Spinal cord (tissue), 9 donors: ENCODE measurements at regions not wholly inside any gene's neighbourhood (a gene's known extent, or its start where the extent isn't known, plus 50 kb on each side); places are given as distances from the start of the nearest gene placed in this dataset.
"Not testable (repeated sequence)": the region's sequence is repeated elsewhere in the genome, so short reads cannot be mapped to it uniquely, and the experiment has no call there.

Experiments used
- DNase-seq, 6 donors: peaks; one replicate each; pipeline versions ENCODE4 v3.0.0 to v3.0.0-alpha.2; 2013 to 2015; ENCODE audit warnings: low spot score in 6 of 6, low read depth in 4 of 6
- H3K27ac ChIP-seq: one replicate; pipeline ENCODE4 v1.5.1; 2013; ENCODE audit warnings: low read depth, low read length, control low read depth
- H3K27me3 ChIP-seq: one replicate; pipeline ENCODE4 v1.6.1; 2013; ENCODE audit warnings: low read length; ENCODE audit not compliant: control insufficient read depth, insufficient read depth
- H3K36me3 ChIP-seq: one replicate; pipeline ENCODE4 v1.6.1; 2013; ENCODE audit warnings: low read length; ENCODE audit not compliant: control insufficient read depth, insufficient read depth
- H3K4me1 ChIP-seq: one replicate; pipeline ENCODE4 v1.6.1; 2013; ENCODE audit warnings: low read length; ENCODE audit not compliant: control insufficient read depth, insufficient read depth
- H3K4me3 ChIP-seq: one replicate; pipeline ENCODE4 v1.5.1; 2013; ENCODE audit warnings: low read depth, low read length, control low read depth
- H3K9me3 ChIP-seq: one replicate; pipeline ENCODE4 v1.6.1; 2013; ENCODE audit warnings: low read length; ENCODE audit not compliant: control insufficient read depth, insufficient read depth
- WGBS: methylation state at CpG from one replicate; pipeline ENCODE4 v1.1.5; 2013; ENCODE audit warnings: missing lambda C conversion rate; ENCODE audit not compliant: insufficient coverage; 5-methylcytosine and 5-hydroxymethylcytosine counted together
- donor health status: healthy.

DNA sequence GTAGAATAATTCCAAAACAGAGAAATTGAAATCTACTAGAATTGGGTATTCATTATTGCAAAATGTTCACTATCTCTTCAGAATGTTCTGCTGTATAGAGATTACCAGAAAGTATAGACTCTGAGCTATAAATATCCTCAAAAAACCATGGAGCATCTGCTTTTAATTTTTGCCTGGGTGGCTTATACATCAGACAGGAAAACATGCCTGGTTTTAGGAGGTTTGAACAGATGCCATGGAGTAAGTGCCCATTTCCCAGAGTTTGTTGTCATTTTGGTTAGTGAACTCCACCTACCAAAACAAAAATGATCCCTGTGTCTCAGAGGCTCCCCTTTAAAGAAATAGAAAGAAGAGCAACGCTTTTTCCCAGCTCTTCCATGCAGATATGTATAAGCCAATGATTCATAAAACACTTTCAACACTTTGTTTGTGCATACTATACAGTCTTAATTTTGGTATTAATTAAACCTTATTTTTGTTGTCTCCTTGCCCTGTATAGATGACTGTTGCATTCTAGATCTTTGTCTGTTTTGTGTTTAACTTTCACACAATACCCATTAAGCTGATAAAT lies 68.7 kb downstream of the MEPE start:
- peak in 2 of 6 donors; percentile 18 to 24 for DNase-seq
- Histone ChIP-seq H3K9me3 (no peaks in the 10 kb centered on the region), H3K4me3 (no peak overlapping the region), H3K36me3 (no peaks in the 10 kb centered on the region), H3K27ac (no peak overlapping the region), H3K27me3 (no peaks in the 10 kb centered on the region), H3K4me1 (no peaks in the 10 kb centered on the region)
- WGBS = no CpG with 5 or more reads among the region's 1 CpG

DNA sequence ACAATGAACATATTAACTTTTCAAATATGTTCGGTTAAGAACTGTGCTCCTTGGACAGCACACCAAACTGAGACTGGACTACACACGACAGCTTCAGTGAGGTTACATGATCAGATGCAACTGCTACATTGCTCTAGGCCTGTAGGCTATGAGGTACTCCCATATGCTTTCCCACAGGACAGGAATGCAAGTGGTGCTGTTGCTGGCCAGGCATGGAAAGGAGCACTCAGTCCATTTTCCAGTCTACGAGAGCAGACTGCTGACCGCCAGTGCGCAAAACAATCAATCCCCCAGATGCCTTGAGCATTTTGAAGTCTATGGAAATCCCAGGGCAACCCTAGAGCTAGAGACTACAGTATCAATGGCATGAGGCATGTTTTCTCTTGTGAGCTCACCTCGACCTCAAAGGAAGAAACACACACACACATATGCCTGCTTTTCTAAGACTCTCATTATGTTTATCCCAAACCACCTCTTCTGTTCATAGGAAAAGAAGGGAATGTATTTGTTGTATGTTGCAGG lies 70.8 kb upstream of the SPP1 start:
- Histone ChIP-seq H3K27me3 (no peaks in the 10 kb centered on the region), H3K4me3 (no peak overlapping the region), H3K4me1 (no peaks in the 10 kb centered on the region), H3K27ac (no peak overlapping the region), H3K36me3 (no peaks in the 10 kb centered on the region), H3K9me3 (no peaks in the 10 kb centered on the region)
- 88% methylated on average over 5 of the region's 6 CpGs for WGBS
- DNase-seq = no peak

DNA sequence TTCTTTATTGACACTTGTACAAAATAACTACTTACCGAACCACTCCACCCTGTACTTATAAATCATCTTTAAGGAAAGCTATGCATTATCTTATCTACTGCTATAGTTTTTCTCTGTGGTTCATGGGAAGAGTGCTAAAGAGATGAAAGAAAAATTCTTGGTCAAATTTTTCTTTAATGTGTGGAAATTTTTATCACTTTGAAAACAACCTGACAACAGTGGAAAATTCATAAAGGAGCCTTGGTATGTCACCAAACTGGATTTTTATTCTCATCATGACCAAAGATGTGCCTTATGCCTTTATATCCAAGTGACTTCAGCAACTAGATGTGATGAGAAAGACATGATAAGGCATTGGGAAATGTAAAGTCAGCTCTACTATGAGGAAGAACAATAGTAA lies 67.2 kb upstream of the SPP1 start:
- H3K36me3 ChIP-seq = no peaks in the 10 kb centered on the region
- no peak for DNase-seq
- no peaks in the 10 kb centered on the region for H3K4me1 ChIP-seq
- no peaks in the 10 kb centered on the region for H3K27me3 ChIP-seq
- no peaks in the 10 kb centered on the region for H3K9me3 ChIP-seq
- WGBS = no CpG with 5 or more reads among the region's 1 CpG
- H3K4me3 ChIP-seq = no peak overlapping the region
- no peak overlapping the region for H3K27ac ChIP-seq

DNA sequence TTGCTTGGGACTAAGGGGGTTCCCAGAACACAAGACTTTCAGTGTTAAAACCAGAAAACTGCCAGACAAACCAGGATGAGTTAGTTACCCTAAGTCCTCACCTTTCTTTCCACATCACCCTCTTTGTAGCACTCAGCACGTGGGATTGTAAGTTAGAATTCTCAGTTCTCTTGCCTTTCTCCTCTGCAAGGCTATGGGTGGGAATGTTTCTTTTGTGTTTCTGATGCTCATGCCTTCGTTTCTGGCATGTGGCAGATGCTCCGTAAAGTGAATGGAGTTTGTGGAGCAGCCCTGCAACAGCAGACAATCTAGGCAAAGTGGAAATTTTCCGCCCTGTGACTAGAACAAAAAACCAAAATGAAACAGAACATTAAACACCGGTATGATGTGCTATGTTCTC lies 64.7 kb upstream of the SPP1 start:
- no peak for DNase-seq
- no peaks in the 10 kb centered on the region for H3K9me3 ChIP-seq
- H3K27ac ChIP-seq = no peak overlapping the region
- no peaks in the 10 kb centered on the region for H3K27me3 ChIP-seq
- H3K4me3 ChIP-seq = no peak overlapping the region
- WGBS = 0% methylated on average over 1 of the region's 5 CpGs
- no peaks in the 10 kb centered on the region for H3K36me3 ChIP-seq
- no peaks in the 10 kb centered on the region for H3K4me1 ChIP-seq

DNA sequence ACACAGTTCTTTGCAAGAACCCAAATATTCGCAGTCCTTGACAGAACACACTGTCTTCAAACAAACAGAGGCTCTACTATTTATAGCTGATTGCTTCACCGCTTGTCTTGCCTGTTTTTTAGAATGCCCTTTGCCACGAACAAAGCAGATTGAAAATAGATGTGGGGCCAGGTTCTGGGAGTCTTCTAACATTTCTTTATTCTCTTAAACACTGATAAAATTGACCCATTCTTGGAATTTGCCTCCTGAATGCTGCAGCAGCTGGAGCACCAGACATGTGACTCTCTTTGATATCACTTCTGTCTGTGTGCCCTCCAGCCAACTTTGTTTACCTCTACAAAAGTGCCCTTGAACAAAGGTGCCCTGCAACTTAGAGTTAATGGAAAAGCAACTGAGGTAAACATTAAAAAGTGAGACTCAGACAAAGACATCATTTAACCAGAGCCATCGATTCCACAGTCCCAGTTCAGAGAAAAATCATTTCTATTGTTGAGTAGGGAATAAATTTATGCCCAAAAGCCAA lies 64.2 kb upstream of the SPP1 start:
- Histone ChIP-seq H3K9me3 (no peaks in the 10 kb centered on the region), H3K36me3 (no peaks in the 10 kb centered on the region), H3K4me1 (no peaks in the 10 kb centered on the region), H3K27ac (no peak overlapping the region), H3K4me3 (no peak overlapping the region), H3K27me3 (no peaks in the 10 kb centered on the region)
- peak in 1 of 6 donors; percentile 4 for DNase-seq
- 60% methylated on average over 1 of the region's 4 CpGs for WGBS

DNA sequence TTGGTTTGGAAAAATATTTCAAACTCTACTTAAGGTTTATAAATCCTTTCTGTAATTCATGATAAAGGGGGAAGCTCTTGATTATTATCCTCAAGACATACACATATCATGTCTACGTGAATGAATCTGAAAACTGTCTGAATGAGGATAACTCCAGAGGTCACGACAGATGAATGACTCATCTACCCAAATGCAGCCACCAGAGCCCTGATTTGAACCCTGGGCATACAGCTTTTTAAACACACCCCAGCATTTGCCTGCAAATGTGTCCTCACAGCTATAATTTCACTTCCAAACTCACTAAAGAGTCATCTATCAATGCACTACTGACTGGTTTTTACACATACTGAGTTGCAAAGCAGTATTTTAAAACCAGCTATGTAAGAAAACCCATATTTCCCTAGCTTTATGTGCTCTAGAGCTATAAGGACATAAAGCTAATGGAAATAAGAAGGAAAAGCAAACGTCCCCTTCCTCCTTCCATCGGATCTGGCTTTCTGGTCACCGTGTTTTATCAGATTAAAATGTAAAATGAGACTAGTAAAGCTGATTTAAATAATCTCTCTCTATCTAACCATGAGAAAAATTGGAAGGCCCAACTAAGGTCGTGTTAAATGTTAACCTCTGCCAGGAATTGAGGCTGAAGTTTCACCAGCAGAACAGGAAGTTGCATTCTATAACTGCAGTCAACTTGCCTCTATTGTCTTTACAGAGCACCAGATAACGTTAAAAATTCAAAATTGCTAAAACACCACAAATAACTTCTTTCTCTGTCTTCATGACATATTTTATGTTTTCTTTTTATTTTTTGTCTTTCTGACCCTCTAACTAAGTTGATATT lies 63.1 kb upstream of the SPP1 start:
- no peaks in the 10 kb centered on the region for H3K27me3 ChIP-seq
- DNase-seq = no peak
- H3K4me1 ChIP-seq = no peaks in the 10 kb centered on the region
- 58% methylated on average over 3 of the region's 7 CpGs for WGBS
- no peaks in the 10 kb centered on the region for H3K9me3 ChIP-seq
- H3K4me3 ChIP-seq = no peak overlapping the region
- H3K36me3 ChIP-seq = no peaks in the 10 kb centered on the region
- no peak overlapping the region for H3K27ac ChIP-seq

DNA sequence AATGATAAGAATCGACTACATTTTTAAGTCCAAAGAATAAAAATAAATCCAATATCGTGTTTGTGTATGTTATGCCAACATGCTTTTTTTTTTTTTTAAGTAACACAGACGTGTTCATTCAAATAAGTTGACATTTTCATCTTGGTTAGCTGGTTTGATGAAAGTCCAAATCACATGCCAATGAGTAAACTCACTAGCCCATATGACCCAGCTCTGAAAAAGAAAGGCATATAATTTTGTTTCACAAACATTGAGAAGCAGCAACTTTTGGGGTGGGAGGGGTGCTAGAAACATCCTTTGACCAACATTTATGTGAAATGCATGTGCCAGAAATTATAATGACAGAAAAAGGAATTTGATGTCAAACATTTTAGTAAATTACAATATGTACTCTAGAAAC lies 61.6 kb upstream of the SPP1 start:
- Histone ChIP-seq H3K27ac (no peak overlapping the region), H3K9me3 (no peaks in the 10 kb centered on the region), H3K4me1 (no peaks in the 10 kb centered on the region), H3K27me3 (no peaks in the 10 kb centered on the region), H3K4me3 (no peak overlapping the region), H3K36me3 (no peaks in the 10 kb centered on the region)
- no peak for DNase-seq
- no CpG with 5 or more reads among the region's 3 CpGs for WGBS

DNA sequence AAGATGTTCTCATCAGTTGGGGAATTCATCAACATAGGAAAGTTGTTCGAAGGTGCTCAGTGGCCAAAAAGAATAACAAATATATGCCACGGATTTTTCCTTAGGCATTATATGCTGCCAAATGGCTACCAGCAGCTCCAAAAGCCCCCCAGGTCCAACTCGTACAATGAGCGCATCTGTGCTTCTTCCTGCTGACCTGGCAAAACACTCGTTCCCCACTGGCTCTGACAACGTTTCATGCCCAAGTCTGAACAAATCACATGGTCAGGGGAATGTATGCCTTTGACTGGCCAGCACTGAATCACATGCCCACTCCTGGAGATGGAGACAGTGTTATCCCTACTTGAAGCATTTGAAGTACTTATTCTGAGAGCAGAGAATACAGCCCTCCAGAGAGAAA lies 59.9 kb upstream of the SPP1 start:
- WGBS = 71% methylated on average over 6 of the region's 6 CpGs
- no peak overlapping the region for H3K4me3 ChIP-seq
- no peaks in the 10 kb centered on the region for H3K9me3 ChIP-seq
- H3K27me3 ChIP-seq = no peaks in the 10 kb centered on the region
- H3K36me3 ChIP-seq = no peaks in the 10 kb centered on the region
- no peak for DNase-seq
- no peaks in the 10 kb centered on the region for H3K4me1 ChIP-seq
- H3K27ac ChIP-seq = no peak overlapping the region

DNA sequence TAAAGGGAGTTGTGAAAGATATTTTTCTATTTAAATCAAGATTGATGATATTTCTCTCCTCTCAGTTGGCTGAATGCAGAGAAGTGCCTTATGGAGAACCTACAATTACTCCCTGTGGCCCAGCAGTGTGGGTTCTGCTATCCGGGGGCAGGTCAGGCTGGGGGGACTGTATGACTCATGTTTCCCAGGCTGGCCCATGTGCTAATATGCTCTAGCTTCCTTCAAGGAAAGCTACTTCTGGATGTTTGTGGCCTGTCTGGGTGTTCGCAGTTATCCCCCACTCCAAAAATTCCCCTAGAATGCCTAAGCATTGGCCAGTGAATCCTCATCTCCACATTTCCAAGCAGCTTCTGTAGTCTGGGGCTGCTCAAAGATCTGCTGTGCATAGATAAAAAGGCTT lies 58.9 kb upstream of the SPP1 start:
- H3K9me3 ChIP-seq = no peaks in the 10 kb centered on the region
- H3K27ac ChIP-seq = no peak overlapping the region
- H3K4me1 ChIP-seq = no peaks in the 10 kb centered on the region
- no peaks in the 10 kb centered on the region for H3K36me3 ChIP-seq
- no peak for DNase-seq
- H3K4me3 ChIP-seq = no peak overlapping the region
- WGBS = 80% methylated on average over 2 of the region's 2 CpGs
- no peaks in the 10 kb centered on the region for H3K27me3 ChIP-seq

DNA sequence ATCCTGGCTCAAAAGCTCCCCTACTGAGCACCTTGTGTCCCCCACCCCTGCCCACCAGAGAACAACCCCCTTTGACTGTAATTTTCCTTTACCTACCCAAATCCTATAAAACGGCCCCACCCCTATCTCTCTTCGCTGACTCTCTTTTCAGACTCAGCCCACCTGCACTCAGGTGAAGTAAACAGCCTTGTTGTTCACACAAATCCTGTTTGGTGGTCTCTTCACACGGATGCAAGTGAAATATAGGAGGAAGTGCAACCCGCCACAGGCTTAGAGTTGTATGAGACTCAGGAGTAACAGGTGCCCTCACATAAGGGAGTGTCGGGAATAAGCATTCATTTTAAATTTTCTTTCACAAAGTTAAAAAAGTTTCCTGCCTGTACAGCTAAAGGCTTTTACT lies 57.6 kb upstream of the SPP1 start:
- WGBS = 100% methylated on average over 3 of the region's 5 CpGs
- not testable (repeated sequence) for DNase-seq, H3K9me3 ChIP-seq, H3K4me3 ChIP-seq, H3K4me1 ChIP-seq, H3K36me3 ChIP-seq, H3K27ac ChIP-seq, H3K27me3 ChIP-seq
